ENCODE measurements at regions not wholly inside any gene's neighbourhood (a gene's known extent, or its start where the extent isn't known, plus 50 kb on each side); places are given as distances from the start of the nearest gene placed in this dataset.

- H4K20me1 ChIP-seq (ENCODE audit: control insufficient read depth, extremely low read depth, insufficient read depth, low read length), result no peaks in the 10 kb centered on the region
- H3K4me2 ChIP-seq (ENCODE audit: control insufficient read depth, extremely low read depth, insufficient read depth, low read depth, low read length), result no peak overlapping the region
- no peaks in the 10 kb centered on the region for H3K27me3 ChIP-seq (ENCODE audit: control insufficient read depth, extremely low read depth, insufficient read depth, low read length)
- dilution Hi-C loops (cut with MboI; ENCODE audit: extremely low pct_ligation_motif_present, low sequenced_read_pairs), result no loop called here
- no peak overlapping the region for H3K9ac ChIP-seq (ENCODE audit: control insufficient read depth, extremely low read depth, insufficient read depth, low read length)
- H3K79me2 ChIP-seq (ENCODE audit: control insufficient read depth, insufficient read depth, low read length), result no peaks in the 10 kb centered on the region
- no peak overlapping the region for H2AFZ ChIP-seq (ENCODE audit: control insufficient read depth, low read length)
- no peak overlapping the region for H3K27ac ChIP-seq (ENCODE audit: control insufficient read depth, insufficient read depth, low read length)
- H3K4me1 ChIP-seq (ENCODE audit: control insufficient read depth, extremely low read depth, insufficient read depth, low read length), result no peaks in the 10 kb centered on the region
- peaks cover 3% of the 10 kb centered on the region for H3K9me3 ChIP-seq (ENCODE audit: control insufficient read depth, low read depth, low read length)
- no peak for FAIRE-seq
- no peak for DNase-seq (ENCODE audit: low read depth, low spot score)
- no peak overlapping the region for H3K4me3 ChIP-seq (ENCODE audit: control insufficient read depth in 2 of 3, extremely low read depth in 1 of 3, insufficient read depth in 2 of 3, low read depth in 1 of 3, low read length in 3 of 3)
- no peak for TF ChIP-seq CTCF (optimal IDR thresholded peaks at IDR 0.05 in 1 of 3, IDR thresholded peaks at IDR 0.05 in 1 of 3, conservative IDR thresholded peaks at IDR 0.05 in 1 of 3; ENCODE audit: extremely low read depth in 1 of 3, insufficient read depth in 2 of 3, low read length in 3 of 3)
- TF ChIP-seq EZH2 (IDR thresholded peaks at IDR 0.05; ENCODE audit: low read length), result no peak
- no peaks in the 10 kb centered on the region for H3K9me1 ChIP-seq (ENCODE audit: control insufficient read depth, extremely low read depth, insufficient read depth, low read length)
- H3K36me3 ChIP-seq (ENCODE audit: control insufficient read depth in 2 of 2, extremely low read depth in 1 of 2, insufficient read depth in 2 of 2, low read length in 2 of 2), result no peaks in the 10 kb centered on the region
Measured at GRCh38 chr3:105233010-105233409, 133.7 kb upstream of the ALCAM start.

- DNase-seq (ENCODE audit: low read depth, low spot score) (no peak), FAIRE-seq (no peak)
- Histone ChIP-seq H3K4me2 (ENCODE audit: control insufficient read depth, extremely low read depth, insufficient read depth, low read depth, low read length) (no peak overlapping the region), H3K9ac (ENCODE audit: control insufficient read depth, extremely low read depth, insufficient read depth, low read length) (no peak overlapping the region), H3K9me3 (ENCODE audit: control insufficient read depth, low read depth, low read length) (no peaks in the 10 kb centered on the region), H3K27me3 (ENCODE audit: control insufficient read depth, extremely low read depth, insufficient read depth, low read length) (no peaks in the 10 kb centered on the region), H3K79me2 (ENCODE audit: control insufficient read depth, insufficient read depth, low read length) (no peaks in the 10 kb centered on the region), H3K4me1 (ENCODE audit: control insufficient read depth, extremely low read depth, insufficient read depth, low read length) (no peaks in the 10 kb centered on the region), H2AFZ (ENCODE audit: control insufficient read depth, low read length) (no peak overlapping the region), H3K4me3 (ENCODE audit: control insufficient read depth in 2 of 3, extremely low read depth in 1 of 3, insufficient read depth in 2 of 3, low read depth in 1 of 3, low read length in 3 of 3) (no peak overlapping the region), H3K9me1 (ENCODE audit: control insufficient read depth, extremely low read depth, insufficient read depth, low read length) (no peaks in the 10 kb centered on the region), H3K27ac (ENCODE audit: control insufficient read depth, insufficient read depth, low read length) (no peak overlapping the region), H4K20me1 (ENCODE audit: control insufficient read depth, extremely low read depth, insufficient read depth, low read length) (no peaks in the 10 kb centered on the region), H3K36me3 (ENCODE audit: control insufficient read depth in 2 of 2, extremely low read depth in 1 of 2, insufficient read depth in 2 of 2, low read length in 2 of 2) (no peaks in the 10 kb centered on the region)
- dilution Hi-C loops (cut with MboI; ENCODE audit: extremely low pct_ligation_motif_present, low sequenced_read_pairs), result no loop called here
- TF ChIP-seq CTCF (optimal IDR thresholded peaks at IDR 0.05 in 1 of 3, IDR thresholded peaks at IDR 0.05 in 1 of 3, conservative IDR thresholded peaks at IDR 0.05 in 1 of 3; ENCODE audit: extremely low read depth in 1 of 3, insufficient read depth in 2 of 3, low read length in 3 of 3) (no peak), EZH2 (IDR thresholded peaks at IDR 0.05; ENCODE audit: low read length) (no peak)
Measured at GRCh38 chr3:105235221-105235620, 131.5 kb upstream of the ALCAM start.
